ENCODE measurements at regions not wholly inside any gene's neighbourhood (a gene's known extent, or its start where the extent isn't known, plus 50 kb on each side); places are given as distances from the start of the nearest gene placed in this dataset.

GRCh38 chr1:115429884-115430283, 91.8 kb upstream of the NGF start:
- no peak overlapping the region for H3K27ac Mint-ChIP-seq
- peaks cover 15% of the 10 kb centered on the region for H3K27me3 Mint-ChIP-seq
- no peaks in the 10 kb centered on the region for H3K36me3 Mint-ChIP-seq (ENCODE audit: low read depth)
- ChIA-PET CTCF (no interaction called here), POLR2A (no interaction called here)
- peaks cover 6% of the 10 kb centered on the region for H3K4me1 Mint-ChIP-seq
- DNase-seq, result peak; percentile 7
- peak; percentile 44 for ATAC-seq
- H3K9me3 Mint-ChIP-seq (ENCODE audit: low read depth), result no peaks in the 10 kb centered on the region
- H3K4me3 Mint-ChIP-seq, result no peak overlapping the region
- intact Hi-C loops (cut with DNase I, micrococcal nuclease), result loop anchor here in 1 of 2 experiments (10.0 kb wide), 1 partner anchor 65 kb away; no protein-coding TSS in a partner anchor

GRCh38 chr1:115429241-115429640, 91.2 kb upstream of the NGF start:
- Mint-ChIP-seq H3K4me3 (no peak overlapping the region), H3K27me3 (peaks cover 17% of the 10 kb centered on the region), H3K4me1 (peaks cover 6% of the 10 kb centered on the region), H3K9me3 (ENCODE audit: low read depth) (no peaks in the 10 kb centered on the region), H3K36me3 (ENCODE audit: low read depth) (no peaks in the 10 kb centered on the region), H3K27ac (no peak overlapping the region)
- intact Hi-C loops (cut with DNase I, micrococcal nuclease), result no loop called here
- no peak for ATAC-seq
- ChIA-PET POLR2A (no interaction called here), CTCF (interaction anchor here (0.9 kb wide), 1 partner anchor 19 kb away, joined by 3 read pairs; no protein-coding TSS in a partner anchor)
- no peak for DNase-seq

- CTCF ChIA-PET, result interaction anchor here (0.9 kb wide), 1 partner anchor 18 kb away, joined by 3 read pairs; no protein-coding TSS in a partner anchor
- H3K9me3 Mint-ChIP-seq (ENCODE audit: low read depth), result no peaks in the 10 kb centered on the region
- DNase-seq (no peak), ATAC-seq (no peak)
- H3K4me1 Mint-ChIP-seq, result peaks cover 6% of the 10 kb centered on the region
- no peaks in the 10 kb centered on the region for H3K36me3 Mint-ChIP-seq (ENCODE audit: low read depth)
- H3K27ac Mint-ChIP-seq, result no peak overlapping the region
- H3K27me3 Mint-ChIP-seq, result peaks cover 23% of the 10 kb centered on the region
- no peak overlapping the region for H3K4me3 Mint-ChIP-seq
- intact Hi-C loops (cut with DNase I, micrococcal nuclease), result no loop called here
- POLR2A ChIA-PET, result no interaction called here
These were observed 90.6 kb upstream of the NGF start for GRCh38 chr1:115428676-115429075.

- H3K36me3 Mint-ChIP-seq (ENCODE audit: low read depth), result no peaks in the 10 kb centered on the region
- no peak for ATAC-seq
- POLR2A ChIA-PET, result no interaction called here
- no peak overlapping the region for H3K4me3 Mint-ChIP-seq
- H3K4me1 Mint-ChIP-seq, result peaks cover 6% of the 10 kb centered on the region
- no peak overlapping the region for H3K27ac Mint-ChIP-seq
- H3K27me3 Mint-ChIP-seq, result peaks cover 22% of the 10 kb centered on the region
- H3K9me3 Mint-ChIP-seq (ENCODE audit: low read depth), result no peaks in the 10 kb centered on the region
- intact Hi-C loops (cut with DNase I, micrococcal nuclease), result no loop called here
- CTCF ChIA-PET, result interaction anchor here (0.9 to 1.1 kb wide), 2 partner anchors 10 to 18 kb away, joined by 3 read pairs; no protein-coding TSS in a partner anchor
- DNase-seq, result no peak
These were observed 90.2 kb upstream of the NGF start for GRCh38 chr1:115428256-115428655.

- H3K9me3 Mint-ChIP-seq (ENCODE audit: low read depth), result no peaks in the 10 kb centered on the region
These were observed 88.9 kb upstream of the NGF start for GRCh38 chr1:115426956-115427355.

GRCh38 chr1:115426231-115426771, 88.3 kb upstream of the NGF start:
- Mint-ChIP-seq H3K9me3 (ENCODE audit: low read depth) (no peaks in the 10 kb centered on the region), H3K36me3 (ENCODE audit: low read depth) (no peaks in the 10 kb centered on the region), H3K27ac (no peak overlapping the region), H3K4me1 (peaks cover 6% of the 10 kb centered on the region), H3K4me3 (no peak overlapping the region), H3K27me3 (peaks cover 27% of the 10 kb centered on the region)
- ChIA-PET CTCF (no interaction called here), POLR2A (interaction anchor here (0.7 kb wide), 1 partner anchor 22 kb away, joined by 5 read pairs; no protein-coding TSS in a partner anchor)
- intact Hi-C loops (cut with DNase I, micrococcal nuclease), result no loop called here
- ATAC-seq (no peak), DNase-seq (no peak)

More at GRCh38 chr1:115426956-115427355, 88.9 kb upstream of the NGF start:
- ChIA-PET CTCF (interaction anchor here (1.1 kb wide), 1 partner anchor 9 kb away, joined by 3 read pairs; no protein-coding TSS in a partner anchor), POLR2A (no interaction called here)
- Mint-ChIP-seq H3K36me3 (ENCODE audit: low read depth) (no peaks in the 10 kb centered on the region), H3K27ac (no peak overlapping the region), H3K4me1 (peaks cover 6% of the 10 kb centered on the region), H3K27me3 (peaks cover 24% of the 10 kb centered on the region), H3K4me3 (no peak overlapping the region)
- ATAC-seq (no peak), DNase-seq (no peak)
- intact Hi-C loops (cut with DNase I, micrococcal nuclease), result no loop called here

- DNase-seq (no peak), ATAC-seq (no peak)
- CTCF ChIA-PET, result no interaction called here
- H3K4me3 Mint-ChIP-seq, result no peak overlapping the region
- no peaks in the 10 kb centered on the region for H3K36me3 Mint-ChIP-seq (ENCODE audit: low read depth)
- peaks cover 27% of the 10 kb centered on the region for H3K27me3 Mint-ChIP-seq
- H3K9me3 Mint-ChIP-seq (ENCODE audit: low read depth), result no peaks in the 10 kb centered on the region
- POLR2A ChIA-PET, result interaction anchor here (0.7 kb wide), 1 partner anchor 23 kb away, joined by 5 read pairs; no protein-coding TSS in a partner anchor
- peaks cover 9% of the 10 kb centered on the region for H3K4me1 Mint-ChIP-seq
- no peak overlapping the region for H3K27ac Mint-ChIP-seq
- intact Hi-C loops (cut with DNase I, micrococcal nuclease), result no loop called here
These were observed 87.4 kb upstream of the NGF start for GRCh38 chr1:115425442-115425841.

- H3K27me3 Mint-ChIP-seq, result peaks cover 26% of the 10 kb centered on the region
- POLR2A ChIA-PET, result no interaction called here
- H3K4me1 Mint-ChIP-seq, result peaks cover 13% of the 10 kb centered on the region
- ATAC-seq (no peak), DNase-seq (no peak)
- H3K9me3 Mint-ChIP-seq (ENCODE audit: low read depth), result no peaks in the 10 kb centered on the region
- intact Hi-C loops (cut with DNase I, micrococcal nuclease), result no loop called here
- CTCF ChIA-PET, result no interaction called here
- no peak overlapping the region for H3K4me3 Mint-ChIP-seq
- no peak overlapping the region for H3K27ac Mint-ChIP-seq
- H3K36me3 Mint-ChIP-seq (ENCODE audit: low read depth), result no peaks in the 10 kb centered on the region
These were observed 85.7 kb upstream of the NGF start for GRCh38 chr1:115423776-115424175.

- H3K36me3 Mint-ChIP-seq (ENCODE audit: low read depth), result no peaks in the 10 kb centered on the region
- POLR2A ChIA-PET, result no interaction called here
- ATAC-seq (no peak), DNase-seq (no peak)
- intact Hi-C loops (cut with DNase I, micrococcal nuclease), result no loop called here
- H3K27ac Mint-ChIP-seq, result no peak overlapping the region
- H3K27me3 Mint-ChIP-seq, result peaks cover 24% of the 10 kb centered on the region
- CTCF ChIA-PET, result no interaction called here
- H3K4me1 Mint-ChIP-seq, result peaks cover 13% of the 10 kb centered on the region
- no peak overlapping the region for H3K4me3 Mint-ChIP-seq
- H3K9me3 Mint-ChIP-seq (ENCODE audit: low read depth), result peaks cover 2% of the 10 kb centered on the region
These were observed 81.5 kb upstream of the NGF start for GRCh38 chr1:115419571-115419970.

- CTCF ChIA-PET, result no interaction called here
- ATAC-seq (no peak), DNase-seq (no peak)
- H3K4me3 Mint-ChIP-seq, result no peak overlapping the region
- peaks cover 6% of the 10 kb centered on the region for H3K9me3 Mint-ChIP-seq (ENCODE audit: low read depth)
- peaks cover 11% of the 10 kb centered on the region for H3K27me3 Mint-ChIP-seq
- H3K4me1 Mint-ChIP-seq, result peaks cover 10% of the 10 kb centered on the region
- POLR2A ChIA-PET, result no interaction called here
- intact Hi-C loops (cut with DNase I, micrococcal nuclease), result no loop called here
- H3K36me3 Mint-ChIP-seq (ENCODE audit: low read depth), result no peaks in the 10 kb centered on the region
- H3K27ac Mint-ChIP-seq, result no peak overlapping the region
These were observed 75.6 kb upstream of the NGF start for GRCh38 chr1:115413621-115414020.

GRCh38 chr1:115413208-115413607, 75.2 kb upstream of the NGF start:
- DNase-seq (no peak), ATAC-seq (no peak)
- intact Hi-C loops (cut with DNase I, micrococcal nuclease), result no loop called here
- ChIA-PET POLR2A (no interaction called here), CTCF (no interaction called here)
- no peak overlapping the region for H3K27ac Mint-ChIP-seq
- H3K27me3 Mint-ChIP-seq, result peaks cover 15% of the 10 kb centered on the region
- no peak overlapping the region for H3K4me3 Mint-ChIP-seq
- H3K36me3 Mint-ChIP-seq (ENCODE audit: low read depth), result no peaks in the 10 kb centered on the region
- H3K9me3 Mint-ChIP-seq (ENCODE audit: low read depth), result peaks cover 6% of the 10 kb centered on the region
- peaks cover 10% of the 10 kb centered on the region for H3K4me1 Mint-ChIP-seq

- POLR2A ChIA-PET, result no interaction called here
- no peak overlapping the region for H3K4me3 Mint-ChIP-seq
These were observed 74.7 kb upstream of the NGF start for GRCh38 chr1:115412733-115413132.

More at GRCh38 chr1:115412733-115413132, 74.7 kb upstream of the NGF start:
- Mint-ChIP-seq H3K27ac (no peak overlapping the region), H3K36me3 (ENCODE audit: low read depth) (no peaks in the 10 kb centered on the region), H3K27me3 (peaks cover 18% of the 10 kb centered on the region), H3K4me1 (peaks cover 10% of the 10 kb centered on the region), H3K9me3 (ENCODE audit: low read depth) (peaks cover 6% of the 10 kb centered on the region)
- intact Hi-C loops (cut with DNase I, micrococcal nuclease), result no loop called here
- DNase-seq, result no peak
- no peak for ATAC-seq
- CTCF ChIA-PET, result no interaction called here

Measured in activated CD4-positive, alpha-beta T cell treated with anti-CD3 and anti-CD28 coated beads for 36 hours (primary cell).